Loucy (cell line): ENCODE measurements at regions not wholly inside any gene's neighbourhood (a gene's known extent, or its start where the extent isn't known, plus 50 kb on each side); places are given as distances from the start of the nearest gene placed in this dataset.
"Not testable (repeated sequence)": the region's sequence is repeated elsewhere in the genome, so short reads cannot be mapped to it uniquely, and the experiment has no call there.

Experiments
- H2AFZ ChIP-seq: fragments of 200-600 bp; sonication (generic); 2 replicates; pipeline ENCODE4 v1.6.0; 2016; ENCODE audit warnings: antibody characterized with exemption, mild to moderate bottlenecking, low read length, moderate library complexity
- H3F3A ChIP-seq: fragments of 200-600 bp; 2 replicates; pipeline ENCODE4 v1.6.0; 2016; ENCODE audit warnings: antibody characterized with exemption, low read depth, mild to moderate bottlenecking
- H3K27me3 ChIP-seq: fragments of 200-600 bp; sonication (generic); 2 replicates; pipeline ENCODE4 v1.6.1; 2014; ENCODE audit warnings: low read length, mild to moderate bottlenecking; ENCODE audit not compliant: insufficient read depth, poor library complexity, severe bottlenecking
- H3K36me3 ChIP-seq: fragments of 200-600 bp; sonication (generic); 2 replicates; pipeline ENCODE4 v1.6.1; 2016; ENCODE audit warnings: low read length; ENCODE audit not compliant: insufficient read depth
- H3K4me1 ChIP-seq: fragments of 200-600 bp; sonication (generic); 2 replicates; pipeline ENCODE4 v1.5.1; 2014; ENCODE audit warnings: low read length, mild to moderate bottlenecking; ENCODE audit not compliant: insufficient read depth, poor library complexity, severe bottlenecking
- H3K4me2 ChIP-seq: fragments of 200-600 bp; sonication (generic); 2 replicates; pipeline ENCODE4 v1.6.0; 2014; ENCODE audit warnings: antibody characterized with exemption, low read length, low read depth, mild to moderate bottlenecking; ENCODE audit not compliant: poor library complexity, severe bottlenecking
- H3K4me3 ChIP-seq: fragments of 200-600 bp; sonication (generic); 2 replicates; pipeline ENCODE4 v1.5.1; 2014; ENCODE audit warnings: low read length, mild to moderate bottlenecking, mixed read lengths; ENCODE audit not compliant: poor library complexity, severe bottlenecking
- H3K79me2 ChIP-seq: fragments of 200-600 bp; sonication (generic); 2 replicates; pipeline ENCODE4 v1.6.1; 2014; ENCODE audit warnings: low read length; ENCODE audit not compliant: insufficient read depth
- H3K9ac ChIP-seq: fragments of 200-600 bp; sonication (generic); 2 replicates; pipeline ENCODE4 v1.6.0; 2014; ENCODE audit warnings: mild to moderate bottlenecking, low read depth, low read length, moderate library complexity; ENCODE audit not compliant: poor library complexity, severe bottlenecking
- H3K9me2 ChIP-seq: fragments of 200-600 bp; sonication (generic); replicated peaks from 2 replicates; pipeline ENCODE4 v1.6.1; 2016; ENCODE audit warnings: low read depth, low read length, mixed read lengths
- H3K9me3 ChIP-seq: fragments of 200-600 bp; sonication (generic); 2 replicates; pipeline ENCODE4 v1.6.1; 2014; ENCODE audit warnings: mild to moderate bottlenecking, antibody characterized with exemption, low read length, low read depth; ENCODE audit not compliant: insufficient read depth
- H4K20me1 ChIP-seq: fragments of 200-600 bp; sonication (generic); 2 replicates; pipeline ENCODE4 v1.6.0; 2014; ENCODE audit warnings: antibody characterized with exemption, low read length, mild to moderate bottlenecking; ENCODE audit not compliant: insufficient read depth, poor library complexity, severe bottlenecking
- CTCF ChIP-seq: fragments of 200-600 bp; sonication (generic); conservative IDR thresholded peaks from 2 replicates; pipeline ENCODE4 v1.5.1; 2014; ENCODE audit warnings: mild to moderate bottlenecking, antibody characterized with exemption, low read length
- EZH2phosphoT487 ChIP-seq: fragments of 200-600 bp; IDR thresholded peaks from 2 replicates; pipeline ENCODE4 v1.6.1; 2018; ENCODE audit warnings: antibody characterized with exemption, mild to moderate bottlenecking, moderate library complexity, borderline replicate concordance

DNA sequence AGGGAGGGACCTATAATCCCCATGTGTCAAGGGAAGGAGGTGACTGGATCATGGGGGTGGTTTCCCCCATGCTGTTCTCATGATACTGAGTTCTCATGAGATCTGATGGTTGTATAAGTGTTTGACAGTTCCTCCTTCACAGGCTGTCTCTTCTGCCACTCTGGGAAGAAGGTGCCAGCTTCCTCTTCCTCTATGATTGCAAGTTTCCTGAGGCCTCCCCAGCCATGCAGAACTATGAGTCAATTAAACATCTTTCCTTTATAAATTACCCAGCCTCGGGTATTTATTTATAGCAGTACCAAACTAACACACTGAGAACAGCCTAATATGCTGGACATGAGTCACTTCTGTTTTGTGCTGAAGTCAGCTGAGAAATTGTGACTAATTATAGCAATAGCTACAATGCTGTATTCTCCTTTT, 656.9 kb upstream of the CPEB2 start:
- Histone ChIP-seq H3K4me2 (no peak overlapping the region), H3K36me3 (no peaks in the 10 kb centered on the region), H3K9ac (no peak overlapping the region), H3K27me3 (no peaks in the 10 kb centered on the region), H3F3A (no peaks in the 10 kb centered on the region), H3K9me2 (no peaks in the 10 kb centered on the region), H2AFZ (no peak overlapping the region), H3K9me3 (no peaks in the 10 kb centered on the region), H3K4me3 (no peak overlapping the region), H4K20me1 (no peaks in the 10 kb centered on the region), H3K79me2 (no peaks in the 10 kb centered on the region), H3K4me1 (peaks cover 4% of the 10 kb centered on the region)
- TF ChIP-seq EZH2phosphoT487 (no peak), CTCF (no peak)

DNA sequence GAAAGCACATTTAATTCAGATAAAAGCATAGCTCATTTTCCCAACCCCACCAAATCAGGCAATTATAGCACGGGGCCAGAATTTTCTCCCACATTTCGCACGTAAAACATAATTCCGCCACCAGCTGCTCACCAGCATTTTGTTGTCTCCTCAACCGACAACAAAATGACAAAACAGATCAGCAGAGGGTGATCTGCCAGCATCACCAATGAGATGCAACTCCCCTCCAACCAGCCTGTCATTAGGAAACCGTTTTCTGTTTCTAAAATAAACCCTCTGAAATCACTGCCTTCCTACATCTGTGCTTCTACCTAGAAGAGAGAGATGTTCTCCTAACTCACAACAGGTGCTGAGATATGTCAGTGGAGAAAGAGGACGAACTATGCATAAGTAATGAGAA, 654.8 kb upstream of the CPEB2 start:
- no peak for TF ChIP-seq EZH2phosphoT487
- TF ChIP-seq CTCF = no peak
- no peaks in the 10 kb centered on the region for H3F3A ChIP-seq

GRCh38 chr4:14348506-14348905, 653.8 kb upstream of the CPEB2 start:
- Histone ChIP-seq H3K4me2 (no peak overlapping the region), H3K9ac (no peak overlapping the region), H3K36me3 (no peaks in the 10 kb centered on the region), H3F3A (no peaks in the 10 kb centered on the region), H3K4me1 (peaks cover 3% of the 10 kb centered on the region), H4K20me1 (no peaks in the 10 kb centered on the region), H3K4me3 (no peak overlapping the region), H3K9me3 (no peaks in the 10 kb centered on the region), H3K27me3 (no peaks in the 10 kb centered on the region), H3K9me2 (no peaks in the 10 kb centered on the region), H3K79me2 (no peaks in the 10 kb centered on the region), H2AFZ (no peak overlapping the region)
- TF ChIP-seq EZH2phosphoT487 (no peak), CTCF (no peak)

More for the DNA sequence above, 654.8 kb upstream of the CPEB2 start:
- Histone ChIP-seq H3K9me3 (no peaks in the 10 kb centered on the region), H3K9me2 (no peaks in the 10 kb centered on the region), H3K4me1 (peaks cover 3% of the 10 kb centered on the region), H3K4me2 (no peak overlapping the region), H3K27me3 (no peaks in the 10 kb centered on the region), H3K4me3 (no peak overlapping the region), H3K9ac (no peak overlapping the region), H3K79me2 (no peaks in the 10 kb centered on the region), H4K20me1 (no peaks in the 10 kb centered on the region), H2AFZ (no peak overlapping the region), H3K36me3 (no peaks in the 10 kb centered on the region)

GRCh38 chr4:14358544-14359160, 643.6 kb upstream of the CPEB2 start:
- H3K4me1 ChIP-seq, H3F3A ChIP-seq, H3K9me2 ChIP-seq, H2AFZ ChIP-seq, H3K9ac ChIP-seq, H4K20me1 ChIP-seq, H3K79me2 ChIP-seq, H3K36me3 ChIP-seq, H3K4me2 ChIP-seq, H3K27me3 ChIP-seq, H3K9me3 ChIP-seq, H3K4me3 ChIP-seq: not testable (repeated sequence)
